ENCODE measurements at regions not wholly inside any gene's neighbourhood (a gene's known extent, or its start where the extent isn't known, plus 50 kb on each side); places are given as distances from the start of the nearest gene placed in this dataset.

- DNase-seq (ENCODE audit: low read depth, low spot score): no peak
Observed at GRCh38 chr2:180146541-180146940, 139.4 kb upstream of the CWC22 start.

GRCh38 chr2:180146114-180146513 lies 139.0 kb upstream of the CWC22 start:
- no peak for DNase-seq (ENCODE audit: low read depth, low spot score)

- DNase-seq (ENCODE audit: low read depth, low spot score): no peak
Observed at GRCh38 chr2:180145163-180145562, 138.1 kb upstream of the CWC22 start.

GRCh38 chr2:180144338-180144813 lies 137.3 kb upstream of the CWC22 start:
- no peak for DNase-seq (ENCODE audit: low read depth, low spot score)

- no peak for DNase-seq (ENCODE audit: low read depth, low spot score)
Observed at GRCh38 chr2:180143633-180144337, 136.7 kb upstream of the CWC22 start.

- no peak for DNase-seq (ENCODE audit: low read depth, low spot score)
Observed at GRCh38 chr2:180141600-180141999, 134.5 kb upstream of the CWC22 start.

GRCh38 chr2:180133736-180134135 lies 126.6 kb upstream of the CWC22 start:
- no peak for DNase-seq (ENCODE audit: low read depth, low spot score)

GRCh38 chr2:180130403-180130802 lies 123.3 kb upstream of the CWC22 start:
- DNase-seq (ENCODE audit: low read depth, low spot score): peak; percentile 19

- DNase-seq (ENCODE audit: low read depth, low spot score): no peak
Observed at GRCh38 chr2:180128861-180129260, 121.8 kb upstream of the CWC22 start.

- peak; percentile 94 for DNase-seq (ENCODE audit: low read depth, low spot score)
Observed at GRCh38 chr2:180125245-180125962, 118.3 kb upstream of the CWC22 start.

GRCh38 chr2:180124273-180125139 lies 117.4 kb upstream of the CWC22 start:
- DNase-seq (ENCODE audit: low read depth, low spot score): peak; percentile 76

GRCh38 chr2:180122874-180123273 lies 115.8 kb upstream of the CWC22 start:
- peak; percentile 46 for DNase-seq (ENCODE audit: low read depth, low spot score)

GRCh38 chr2:180115675-180116074 lies 108.6 kb upstream of the CWC22 start:
- peak; percentile 59 for DNase-seq (ENCODE audit: low read depth, low spot score)

GRCh38 chr2:180115269-180115668 lies 108.2 kb upstream of the CWC22 start:
- DNase-seq (ENCODE audit: low read depth, low spot score): no peak

GRCh38 chr2:180111901-180112300 lies 104.8 kb upstream of the CWC22 start:
- no peak for DNase-seq (ENCODE audit: low read depth, low spot score)

GRCh38 chr2:180110469-180110868 lies 103.4 kb upstream of the CWC22 start:
- DNase-seq (ENCODE audit: low read depth, low spot score): no peak

GRCh38 chr2:180101846-180102245 lies 94.7 kb upstream of the CWC22 start:
- no peak for DNase-seq (ENCODE audit: low read depth, low spot score)

GRCh38 chr2:180099308-180099707 lies 92.2 kb upstream of the CWC22 start:
- no peak for DNase-seq (ENCODE audit: low read depth, low spot score)

GRCh38 chr2:180085144-180085543 lies 78.0 kb upstream of the CWC22 start:
- DNase-seq (ENCODE audit: low read depth, low spot score): no peak

- DNase-seq (ENCODE audit: low read depth, low spot score): peak; percentile 43
Observed at GRCh38 chr2:180077295-180077906, 70.3 kb upstream of the CWC22 start.

- DNase-seq (ENCODE audit: low read depth, low spot score): no peak
Observed at GRCh38 chr2:180075870-180076269, 68.8 kb upstream of the CWC22 start.

- no peak for DNase-seq (ENCODE audit: low read depth, low spot score)
Observed at GRCh38 chr2:180071797-180072196, 64.7 kb upstream of the CWC22 start.

Data from astrocyte of the hippocampus (primary cell).